Activated CD4-positive, alpha-beta T cell treated with anti-CD3 and anti-CD28 coated beads, Interleukin-2, Interleukin-4, amounts not matched to agents 100 ng/mL and 50 ng/mL, durations not matched to agents 16 hours and 8 hours (primary cell): ENCODE measurements at regions not wholly inside any gene's neighbourhood (a gene's known extent, or its start where the extent isn't known, plus 50 kb on each side); places are given as distances from the start of the nearest gene placed in this dataset.
"Not testable (repeated sequence)": the region's sequence is repeated elsewhere in the genome, so short reads cannot be mapped to it uniquely, and the experiment has no call there.

Experiments
- DNase-seq: peaks from one replicate; pipeline ENCODE4 v3.0.0-alpha.2; 2020; ENCODE audit warnings: low spot score

DNA sequence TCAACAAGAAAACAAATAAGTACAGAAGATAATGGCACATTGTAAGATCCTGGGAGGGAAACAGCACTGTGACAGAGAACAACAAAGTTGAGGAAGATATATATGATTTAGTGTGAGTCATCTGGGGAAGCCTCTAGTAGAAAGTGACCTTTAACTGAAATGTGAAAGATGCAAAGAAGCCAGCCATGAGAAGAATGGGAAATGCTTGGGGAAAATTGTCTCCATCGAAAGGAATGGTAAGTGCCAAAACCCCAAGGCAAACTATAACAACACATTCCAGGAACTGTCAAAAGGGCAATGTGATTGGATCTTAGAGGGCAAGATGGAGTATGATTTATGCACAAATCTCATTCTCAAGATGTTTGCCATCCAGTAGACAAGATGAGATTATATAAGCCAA is 537.8 kb upstream of the BRINP1 start:
- no peak for DNase-seq

DNA sequence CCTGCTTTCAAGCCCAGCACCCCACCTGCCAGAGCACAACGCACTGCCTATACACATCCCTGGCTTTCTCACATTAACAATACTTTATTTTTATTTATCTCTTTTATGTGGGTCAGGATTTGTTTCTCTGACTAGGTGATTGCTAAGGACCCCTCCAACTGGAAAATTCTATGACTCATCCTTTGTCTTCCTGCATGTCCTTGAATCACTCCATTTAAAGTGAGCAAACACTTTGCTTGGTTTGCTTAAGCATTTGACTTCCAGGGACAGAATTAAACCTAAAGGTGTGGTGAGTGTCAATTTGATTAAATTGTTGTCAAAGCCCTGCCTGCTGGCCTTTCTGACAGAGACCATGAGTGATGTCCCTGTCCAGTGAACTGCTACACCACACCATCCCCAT is 536.5 kb upstream of the BRINP1 start:
- DNase-seq = no peak

DNA sequence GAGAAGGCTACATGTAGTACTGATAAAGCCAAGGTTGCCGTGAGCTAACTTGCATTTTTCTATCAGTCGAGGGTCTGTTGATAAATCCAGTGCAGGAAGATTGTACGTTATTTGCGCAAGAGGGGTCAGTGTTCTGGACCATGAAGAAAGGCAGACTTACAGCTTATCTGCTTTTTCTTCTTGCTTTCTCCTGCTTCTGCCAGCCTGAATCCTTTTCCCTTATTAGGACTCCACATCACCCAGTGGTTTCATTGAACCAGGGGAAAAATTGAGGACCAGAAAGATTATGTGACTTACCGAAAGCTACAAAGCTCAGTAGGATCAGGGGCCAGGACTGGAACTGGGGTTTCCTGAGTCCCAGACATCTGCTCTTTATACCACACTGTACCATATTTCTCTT is 534.6 kb upstream of the BRINP1 start:
- DNase-seq = no peak

DNA sequence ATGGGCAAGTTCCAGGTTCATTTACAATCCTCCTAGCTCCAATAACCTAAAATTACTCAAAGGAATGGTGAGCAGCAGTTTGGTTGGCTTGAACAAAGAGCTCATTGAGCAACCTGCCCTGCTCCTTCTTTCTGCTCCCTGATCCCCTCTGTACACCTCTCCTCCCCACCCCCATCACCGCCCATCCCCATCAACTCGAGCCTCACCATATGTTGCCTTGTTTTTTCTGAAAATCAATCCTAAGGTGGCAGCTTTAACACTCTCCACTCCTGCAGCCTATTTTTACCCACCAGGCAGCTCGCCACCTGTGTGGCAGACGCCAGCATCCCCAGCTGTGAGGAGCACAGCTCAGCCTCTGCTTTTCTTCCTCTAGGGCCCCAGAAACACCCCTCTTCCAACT is 533.4 kb upstream of the BRINP1 start:
- DNase-seq = no peak

DNA sequence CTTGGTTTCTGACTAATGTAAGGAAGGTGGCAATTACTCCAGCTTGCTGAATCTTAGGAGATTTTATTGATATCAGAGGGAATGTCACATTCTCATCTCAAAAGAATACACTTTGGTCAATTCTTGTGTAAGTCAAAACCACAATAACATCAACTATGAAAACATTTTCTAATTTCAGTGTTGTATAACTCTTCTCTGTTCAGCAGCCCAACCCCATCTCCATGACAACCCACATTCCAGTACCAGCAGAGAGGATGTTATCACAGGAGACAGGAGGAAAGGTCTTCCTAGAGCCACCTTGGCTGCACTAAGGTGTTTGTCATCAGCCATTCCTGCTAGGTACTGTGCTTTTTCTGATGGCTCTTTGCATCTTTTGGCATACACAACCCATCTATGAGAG is 529.1 kb upstream of the BRINP1 start:
- DNase-seq = no peak

DNA sequence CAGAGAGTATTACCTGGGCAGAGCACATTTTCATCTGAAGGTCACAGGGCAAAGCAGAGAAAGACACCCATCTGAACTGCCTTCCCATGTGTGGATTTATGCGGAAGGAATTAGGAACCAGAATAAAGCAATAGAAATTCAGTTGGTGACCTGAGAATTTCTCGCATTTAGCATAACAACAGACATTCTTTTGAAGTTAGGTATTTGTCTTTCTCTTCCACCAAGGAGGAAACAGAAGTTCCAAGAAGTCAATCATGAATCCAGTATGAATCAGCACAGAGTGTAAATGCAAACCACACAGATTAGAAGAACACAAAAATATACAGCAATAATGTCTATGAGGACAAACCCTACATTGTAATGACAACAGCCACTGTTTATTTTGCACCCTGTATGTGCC is 515.2 kb upstream of the BRINP1 start:
- no peak for DNase-seq

DNA sequence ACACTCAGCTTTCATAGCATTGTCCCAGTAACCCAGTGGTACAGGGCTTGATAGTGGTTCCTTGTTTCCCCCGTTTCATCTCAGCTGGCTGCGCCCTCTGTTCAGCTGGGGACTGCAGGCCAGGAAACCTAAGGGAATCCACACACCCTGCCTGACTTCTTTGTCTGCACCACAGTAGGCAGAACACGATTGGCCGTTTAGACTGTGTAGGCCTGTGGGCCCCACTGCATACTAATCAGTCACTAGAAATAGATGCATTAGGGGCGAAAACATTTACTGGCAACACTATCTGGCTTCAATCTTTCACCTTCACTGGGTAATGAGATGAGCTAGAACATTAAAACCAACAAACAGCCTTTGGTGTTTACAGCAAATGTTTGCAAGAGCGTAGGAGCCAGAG is 512.7 kb upstream of the BRINP1 start:
- no peak for DNase-seq

DNA sequence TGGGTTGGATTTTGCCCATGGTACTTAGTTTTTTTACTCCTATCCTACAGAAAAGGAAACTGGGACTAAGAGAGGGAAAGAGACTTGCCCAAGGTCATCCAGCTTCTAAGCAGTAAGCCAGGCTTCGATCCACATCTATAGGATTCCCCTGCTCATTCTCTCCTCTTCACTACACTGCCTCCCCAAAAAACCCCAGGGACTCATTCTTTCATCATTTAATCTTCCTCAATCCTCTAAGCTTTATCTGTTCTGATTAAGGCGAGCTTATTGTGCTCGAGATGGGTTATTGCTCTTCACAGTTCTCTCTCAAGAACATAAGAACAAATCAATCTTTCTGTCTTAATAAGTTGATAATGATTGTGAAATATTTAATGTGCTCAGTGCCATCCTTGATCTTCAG is 511.1 kb upstream of the BRINP1 start:
- no peak for DNase-seq

DNA sequence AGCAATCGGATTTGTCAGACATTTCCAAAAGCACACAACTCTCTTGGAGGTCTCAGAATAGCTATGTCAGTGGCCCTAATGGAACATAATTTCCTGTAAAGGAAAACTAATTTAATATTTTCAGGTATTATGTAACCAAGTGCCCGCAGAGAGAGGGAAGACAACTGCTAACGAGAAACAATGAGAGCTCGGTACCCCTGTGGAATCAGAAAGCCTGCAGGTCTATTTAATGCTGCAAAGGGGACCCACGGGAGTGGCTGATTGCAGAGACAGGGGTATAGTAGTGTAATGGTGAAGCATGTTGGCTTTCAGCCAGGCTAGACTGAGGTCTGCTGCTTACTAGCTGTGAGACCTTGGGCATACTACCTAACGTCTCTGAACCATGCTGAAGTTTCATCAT is 508.1 kb upstream of the BRINP1 start:
- DNase-seq = no peak

DNA sequence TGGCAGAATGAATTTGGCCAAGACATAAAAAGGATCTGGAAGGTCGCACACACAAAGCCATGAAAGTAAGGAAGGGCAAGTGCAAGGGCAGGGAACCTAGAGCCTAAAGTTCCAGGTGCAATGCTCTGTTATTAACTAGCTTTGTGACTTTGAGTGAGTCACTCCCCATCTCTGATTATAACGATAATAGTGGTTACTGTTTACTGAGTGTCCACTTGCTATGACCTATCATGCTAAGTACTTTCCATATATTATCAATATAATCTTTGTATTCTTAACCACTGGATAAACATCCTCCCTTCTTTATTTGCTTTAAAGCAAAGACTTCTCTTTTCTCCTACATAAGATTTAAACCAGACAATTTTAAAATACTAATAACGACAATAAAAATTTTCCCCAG is 504.6 kb upstream of the BRINP1 start:
- DNase-seq = no peak

DNA sequence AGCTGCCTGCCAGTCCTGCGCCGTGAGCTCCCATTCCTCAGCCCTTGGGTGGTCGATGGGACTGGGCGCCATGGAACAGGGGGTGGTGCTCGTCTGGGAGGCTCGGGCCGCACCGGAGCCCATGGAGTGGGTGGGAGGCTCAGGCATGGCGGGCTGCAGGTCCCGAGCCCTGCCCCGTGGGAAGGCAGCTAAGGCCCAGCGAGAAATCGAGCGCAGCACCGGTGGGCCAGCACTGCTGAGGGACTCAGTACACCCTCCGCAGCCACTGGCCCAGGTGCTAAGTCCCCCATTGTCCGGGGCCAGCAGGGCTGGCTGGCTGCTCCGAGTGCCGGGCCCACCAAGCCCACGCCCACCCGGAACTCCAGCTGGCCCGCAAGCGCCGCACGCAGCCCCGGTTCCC is 501.0 kb upstream of the BRINP1 start:
- not testable (repeated sequence) for DNase-seq

DNA sequence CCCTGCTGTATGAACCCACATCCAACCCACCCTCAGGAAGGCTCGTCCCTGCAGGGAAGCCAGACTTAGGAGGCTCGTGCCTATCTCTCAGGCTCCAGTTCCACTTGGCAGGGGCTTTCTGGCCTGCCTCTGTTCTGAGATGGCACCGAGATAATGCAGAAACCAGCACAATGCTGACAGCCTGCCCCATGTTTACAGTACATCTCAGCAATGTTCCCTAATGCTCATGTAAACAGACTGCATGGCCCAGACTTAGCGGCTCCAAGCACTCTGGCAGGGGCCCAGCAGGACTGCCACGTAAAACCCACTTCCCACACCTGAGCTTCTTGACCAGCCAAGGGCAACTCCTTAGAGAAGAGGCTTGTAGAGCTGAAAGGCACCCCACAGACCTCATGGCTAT is 499.5 kb upstream of the BRINP1 start:
- no peak for DNase-seq

DNA sequence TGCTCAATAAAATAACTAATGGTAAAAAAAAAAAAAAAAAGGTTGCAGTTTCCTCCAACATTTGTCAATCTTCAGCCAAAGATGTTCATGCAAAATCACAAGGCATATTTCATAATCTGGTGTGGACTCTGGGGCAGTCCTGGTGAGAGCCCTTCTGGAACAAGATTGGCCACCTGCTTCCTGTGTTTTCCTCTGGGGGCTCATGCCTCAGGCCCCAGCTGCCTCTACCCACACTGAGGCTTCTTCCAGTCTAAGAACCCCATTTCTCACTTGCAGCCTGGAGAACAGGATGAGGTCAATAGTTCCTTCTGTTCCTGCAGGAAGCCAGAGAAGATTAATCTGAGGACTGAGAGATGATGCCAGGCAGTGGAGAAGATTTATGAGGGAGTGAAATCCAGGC is 492.6 kb upstream of the BRINP1 start:
- no peak for DNase-seq

DNA sequence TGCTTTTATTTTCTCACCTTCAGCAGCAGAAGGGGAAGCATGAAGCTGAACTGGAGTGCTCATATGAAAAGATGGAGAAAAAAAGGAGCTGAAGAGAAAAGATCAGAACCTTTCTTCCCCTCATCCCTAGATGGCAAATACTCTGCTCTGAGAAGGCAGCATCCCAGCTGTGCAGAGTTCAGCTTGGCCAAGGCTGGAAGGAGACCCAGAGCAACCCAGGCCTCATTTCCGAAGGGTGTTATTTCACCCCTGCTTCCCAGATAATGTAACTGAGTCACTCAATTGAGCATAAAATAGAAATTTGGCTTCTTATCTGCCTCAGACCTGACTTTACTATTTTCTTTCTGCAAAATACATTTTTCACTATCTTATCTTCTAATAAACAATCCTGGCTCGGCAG is 489.9 kb upstream of the BRINP1 start:
- DNase-seq = no peak

DNA sequence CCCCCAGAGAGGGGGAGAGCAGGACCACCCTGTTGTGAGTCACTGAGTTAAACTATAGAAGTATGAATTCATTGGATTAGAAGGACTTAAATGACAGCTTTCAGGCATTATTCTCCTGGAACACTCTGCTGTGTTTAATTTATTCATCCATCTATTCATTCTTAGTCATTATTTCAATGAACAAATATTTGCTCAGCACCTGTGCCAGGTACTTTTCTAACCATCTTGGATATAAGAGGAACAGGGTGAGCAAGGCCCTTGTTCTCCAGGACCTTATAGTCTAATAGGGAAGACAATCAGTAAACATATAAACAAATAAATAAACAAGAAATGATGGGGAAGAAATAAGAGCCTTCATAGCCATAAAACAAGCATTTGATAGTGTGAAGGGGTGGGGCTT is 483.9 kb upstream of the BRINP1 start:
- DNase-seq = no peak

DNA sequence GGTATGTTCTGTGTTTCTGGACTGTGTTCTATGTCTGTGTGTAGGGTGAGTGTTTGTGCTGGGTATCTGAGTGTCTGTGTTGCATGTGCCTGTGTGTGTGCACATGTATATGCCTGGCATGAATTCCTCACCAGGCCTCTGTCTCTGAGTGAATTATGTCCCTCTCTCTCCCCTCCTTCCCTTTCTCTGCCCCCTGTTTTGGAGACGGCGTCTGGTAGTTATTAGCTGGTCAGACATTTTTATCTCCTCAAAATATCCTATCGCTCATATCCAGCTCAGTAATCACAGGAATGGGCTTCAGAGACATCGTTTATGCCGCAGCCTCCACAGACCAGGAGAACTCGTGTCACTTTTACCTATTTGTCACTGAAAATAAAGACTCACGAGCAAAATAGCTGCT is 483.2 kb upstream of the BRINP1 start:
- no peak for DNase-seq

DNA sequence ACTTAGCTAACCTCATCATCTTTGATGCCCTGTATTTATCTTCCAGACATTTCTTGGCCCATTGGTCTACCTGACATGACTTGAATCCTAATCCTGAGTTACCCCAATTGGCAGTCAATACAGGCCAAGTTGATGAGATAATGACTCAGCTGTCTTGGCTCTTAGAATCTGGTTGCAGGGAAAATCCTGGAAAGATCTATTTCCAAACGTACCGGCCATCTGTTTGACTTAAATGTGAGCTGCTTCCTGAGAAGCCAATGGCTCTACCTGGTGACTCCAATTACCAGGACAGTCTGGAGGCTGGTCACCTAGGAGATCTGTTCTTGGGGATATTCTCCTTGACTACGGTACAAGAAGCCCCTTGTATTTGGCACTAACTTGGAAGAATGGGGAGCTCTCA is 475.2 kb upstream of the BRINP1 start:
- no peak for DNase-seq

DNA sequence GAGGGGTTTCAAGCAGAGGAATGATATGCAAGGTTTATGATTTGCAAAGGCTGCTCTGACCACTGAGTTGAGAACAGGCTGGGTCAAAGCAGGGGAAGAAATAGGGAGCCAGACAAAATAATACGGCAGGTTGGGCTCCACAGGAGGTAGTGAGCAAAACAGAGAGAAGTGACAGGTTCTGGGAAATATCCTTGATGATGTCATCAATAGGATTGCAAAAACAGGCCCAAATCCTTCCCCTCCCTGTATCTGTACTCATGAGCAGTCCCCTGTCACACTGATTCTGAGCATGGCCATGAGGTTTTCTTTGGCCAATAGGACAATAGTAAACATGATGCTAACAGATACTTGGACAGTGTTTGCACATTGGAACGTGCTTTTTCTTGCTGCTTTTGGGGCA is 471.8 kb upstream of the BRINP1 start:
- no peak for DNase-seq

DNA sequence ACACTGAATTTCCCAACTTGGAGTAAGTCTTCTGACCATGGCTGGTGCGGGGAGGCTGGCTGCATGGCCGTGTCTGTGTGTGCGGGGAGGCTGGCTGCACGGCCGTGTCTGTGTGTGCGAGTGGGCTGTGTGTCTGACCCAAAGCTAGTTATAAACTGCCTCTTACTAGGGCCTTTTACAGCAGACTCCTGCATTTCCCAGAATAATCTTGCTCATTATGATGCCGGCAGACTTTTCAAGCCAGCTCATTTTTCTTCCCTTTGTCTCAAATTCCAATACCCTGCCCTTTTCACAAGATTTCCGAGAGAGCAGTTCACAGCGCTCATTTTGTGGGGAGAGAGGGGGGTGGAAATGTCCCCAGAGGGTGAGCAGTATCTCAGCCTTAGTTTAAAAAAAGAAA is 470.7 kb upstream of the BRINP1 start:
- DNase-seq = no peak

DNA sequence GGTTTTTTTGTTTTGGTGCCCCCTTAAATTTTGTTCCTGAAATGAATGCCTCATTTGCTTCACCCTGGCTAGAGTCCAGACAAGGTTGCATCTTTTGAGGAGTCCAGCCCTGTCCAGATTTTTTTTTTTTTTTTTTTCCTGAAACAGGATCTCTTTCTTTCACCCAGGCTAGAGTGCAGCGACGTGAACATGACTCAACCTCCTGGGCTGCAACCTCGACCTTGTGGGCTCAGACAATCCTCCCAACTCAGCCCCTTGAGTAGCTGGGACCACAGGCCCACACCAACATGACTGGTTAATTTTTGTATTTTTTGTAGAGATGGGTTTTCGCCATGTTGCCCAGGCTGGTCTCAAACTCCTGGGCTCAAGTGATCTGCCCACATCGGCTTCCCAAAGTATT is 469.0 kb upstream of the BRINP1 start:
- DNase-seq = no peak

DNA sequence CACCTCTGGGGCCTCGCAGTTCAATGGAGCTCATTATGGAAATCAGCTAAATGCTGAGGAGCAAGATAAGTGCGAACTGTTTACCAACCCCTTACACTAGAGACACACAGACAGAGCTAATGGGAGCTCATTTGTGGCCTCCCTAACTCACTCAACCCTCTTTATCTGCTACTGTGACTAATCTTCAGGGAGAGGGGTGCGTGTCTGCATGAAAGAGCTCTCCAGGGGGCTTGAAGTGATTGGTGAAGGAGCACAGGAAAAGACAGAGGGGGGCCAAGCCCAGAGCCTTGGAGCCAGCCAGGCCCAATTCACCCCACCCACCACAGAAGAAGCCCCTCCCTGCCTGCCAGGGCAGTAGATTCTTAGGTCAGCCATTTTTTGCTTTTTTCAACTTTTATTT is 466.8 kb upstream of the BRINP1 start:
- no peak for DNase-seq

DNA sequence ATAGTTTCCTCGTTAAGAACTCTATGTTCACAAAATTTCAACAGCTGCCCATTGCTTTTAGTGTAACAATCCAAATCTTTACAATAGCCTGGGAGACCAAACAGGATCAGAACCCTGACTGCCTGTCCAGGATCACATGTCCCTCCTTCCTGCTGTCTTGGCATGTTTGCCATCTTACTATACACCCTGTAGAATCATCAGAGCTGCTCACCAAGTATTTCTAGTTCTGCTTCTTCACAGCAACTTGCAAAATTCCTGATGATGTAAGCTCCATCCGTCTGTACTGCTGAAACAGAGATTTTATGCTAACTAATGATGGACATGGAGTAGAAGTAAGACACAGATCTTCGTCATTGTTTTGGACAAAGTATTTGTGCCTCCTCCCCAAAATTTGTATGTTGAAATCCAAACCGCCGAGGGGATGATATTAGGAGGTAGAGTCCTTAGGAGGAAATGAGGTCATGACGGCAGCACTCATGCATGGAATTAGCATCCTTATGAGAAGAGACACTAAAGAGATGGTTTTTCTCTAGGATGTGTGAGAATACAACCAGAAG is 464.9 kb upstream of the BRINP1 start:
- DNase-seq = no peak

DNA sequence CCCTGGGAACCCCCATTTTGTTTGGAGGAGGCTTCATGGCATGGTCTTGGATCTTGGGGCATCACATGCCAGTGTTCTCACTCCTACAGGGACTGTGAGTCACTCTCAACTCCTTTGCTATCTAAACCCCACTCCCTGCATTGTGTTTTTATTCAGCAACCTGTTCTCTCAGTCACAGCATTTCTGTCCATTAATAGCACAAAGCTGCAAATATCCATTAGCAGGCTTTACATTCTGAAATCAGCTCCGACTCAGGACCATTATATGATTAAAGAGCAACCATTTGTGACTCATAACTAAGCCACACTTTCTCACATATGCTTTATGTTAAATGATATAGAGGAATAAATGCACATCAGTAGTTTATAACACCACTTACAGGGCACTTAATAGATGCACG is 462.1 kb upstream of the BRINP1 start:
- DNase-seq = no peak

DNA sequence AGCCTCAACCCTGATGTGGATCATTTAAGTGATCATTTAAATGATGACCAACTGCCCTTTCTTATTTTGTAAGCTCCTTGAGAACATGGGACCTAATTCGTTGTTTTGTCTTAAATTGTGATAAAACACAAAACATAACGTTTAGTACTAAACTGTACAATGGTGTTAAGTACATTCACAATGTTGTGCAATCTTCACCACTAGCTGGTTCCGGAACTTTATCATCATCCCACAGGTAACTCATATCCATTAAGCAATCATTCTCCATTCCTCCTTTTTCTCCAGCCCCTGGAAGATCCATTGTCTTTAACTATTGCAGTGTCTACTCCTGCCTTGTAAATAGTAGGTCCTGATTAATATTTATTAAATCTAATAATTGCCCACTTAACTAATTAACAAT is 460.5 kb upstream of the BRINP1 start:
- DNase-seq = no peak

DNA sequence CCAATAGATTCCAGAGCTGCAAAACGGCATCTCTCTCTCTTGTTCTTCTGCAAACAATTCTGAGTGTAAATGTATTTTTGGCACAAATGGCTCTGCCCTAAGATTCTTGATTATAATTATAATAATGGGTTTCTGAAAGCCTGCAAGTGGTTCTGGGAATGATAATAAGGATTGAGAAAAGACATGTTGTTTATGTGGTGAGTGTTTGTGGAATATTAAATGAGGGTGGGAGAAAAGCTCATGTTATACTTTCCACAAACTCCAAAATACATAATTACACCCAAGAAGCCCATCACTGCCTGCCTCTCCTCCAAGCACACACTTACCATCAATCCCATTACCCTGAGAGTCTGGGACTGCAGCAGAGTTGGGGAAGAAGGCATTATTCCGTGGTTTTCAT is 460.0 kb upstream of the BRINP1 start:
- no peak for DNase-seq
